Epithelial cell of prostate (primary cell): ENCODE measurements at regions not wholly inside any gene's neighbourhood (a gene's known extent, or its start where the extent isn't known, plus 50 kb on each side); places are given as distances from the start of the nearest gene placed in this dataset.

Experiments used
- DNase-seq: peaks from one replicate; pipeline ENCODE4 v3.0.0-alpha.2; 2011; ENCODE audit warnings: low read depth, low spot score
- H3K27ac ChIP-seq: fragments of 450-650 bp; 2 replicates; pipeline ENCODE4 v1.5.1; 2017; ENCODE audit warnings: mild to moderate bottlenecking

DNA sequence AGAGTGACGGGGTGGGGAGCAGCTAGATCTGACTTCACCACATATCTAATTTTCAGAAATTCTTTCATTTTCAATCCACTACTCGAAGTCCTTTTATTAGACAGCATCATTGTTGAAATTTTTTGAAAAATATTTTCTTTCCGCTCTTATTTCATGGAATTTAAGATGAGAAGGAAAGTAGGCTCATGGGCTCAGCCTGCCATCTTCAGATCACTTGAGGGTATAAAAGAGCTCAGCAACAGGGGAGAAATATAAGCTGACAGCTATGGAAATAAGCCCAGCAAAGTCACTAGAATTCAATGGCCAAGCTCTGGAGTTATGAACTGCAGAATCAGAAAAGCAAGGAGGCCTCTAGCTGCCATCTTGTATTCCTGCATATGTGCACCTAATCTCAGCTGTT, 389.1 kb downstream of the XPNPEP1 start:
- H3K27ac ChIP-seq: no peak overlapping the region
- DNase-seq: no peak

DNA sequence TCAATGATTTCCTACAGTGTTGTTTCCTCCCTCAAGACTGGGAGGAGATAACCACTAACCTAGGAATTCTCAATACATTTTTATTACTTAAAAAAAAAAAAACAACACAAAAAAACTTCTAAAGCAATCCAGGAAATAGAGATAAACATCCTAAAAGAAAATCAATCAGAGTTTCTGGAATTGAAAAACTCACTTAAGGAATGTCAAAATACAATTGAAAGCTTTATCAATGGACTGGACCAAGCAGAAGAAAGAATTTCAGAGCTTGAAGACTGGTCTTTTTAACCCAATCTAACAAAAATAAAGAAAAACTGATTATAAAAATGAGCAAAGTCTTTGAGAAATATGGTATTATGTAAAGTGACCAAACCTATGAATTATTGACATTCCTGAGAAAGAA, 394.1 kb downstream of the XPNPEP1 start:
- H3K27ac ChIP-seq: no peak overlapping the region
- no peak for DNase-seq

- no peak for DNase-seq
- no peak overlapping the region for H3K27ac ChIP-seq
Measured at GRCh38 chr10:109517748-109518147, 405.6 kb downstream of the XPNPEP1 start.

- no peak for DNase-seq
- no peak overlapping the region for H3K27ac ChIP-seq
Measured at GRCh38 chr10:109504401-109504800, 418.9 kb downstream of the XPNPEP1 start.

DNA sequence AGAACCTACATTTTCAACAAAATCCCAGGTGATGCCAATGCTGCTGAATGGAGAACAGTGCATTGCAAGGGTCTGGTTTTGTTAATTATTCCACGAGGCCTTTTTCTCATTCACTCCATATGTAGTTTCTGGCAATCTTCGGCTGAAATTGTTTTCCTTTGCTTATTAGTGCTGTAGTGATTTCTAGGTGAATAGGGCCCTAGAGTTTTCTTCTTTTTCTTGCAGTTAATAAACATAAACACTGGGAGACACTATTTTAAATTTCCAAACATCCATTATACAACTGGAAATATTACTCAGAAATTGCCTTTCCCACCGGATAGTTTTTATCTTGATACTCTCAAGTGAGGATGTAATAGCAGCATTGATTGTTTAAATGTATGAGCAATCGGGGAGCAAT, 435.6 kb downstream of the XPNPEP1 start:
- DNase-seq: no peak
- no peak overlapping the region for H3K27ac ChIP-seq

- DNase-seq: no peak
- H3K27ac ChIP-seq: no peak overlapping the region
Measured at GRCh38 chr10:109480836-109481235, 442.5 kb downstream of the XPNPEP1 start.

DNA sequence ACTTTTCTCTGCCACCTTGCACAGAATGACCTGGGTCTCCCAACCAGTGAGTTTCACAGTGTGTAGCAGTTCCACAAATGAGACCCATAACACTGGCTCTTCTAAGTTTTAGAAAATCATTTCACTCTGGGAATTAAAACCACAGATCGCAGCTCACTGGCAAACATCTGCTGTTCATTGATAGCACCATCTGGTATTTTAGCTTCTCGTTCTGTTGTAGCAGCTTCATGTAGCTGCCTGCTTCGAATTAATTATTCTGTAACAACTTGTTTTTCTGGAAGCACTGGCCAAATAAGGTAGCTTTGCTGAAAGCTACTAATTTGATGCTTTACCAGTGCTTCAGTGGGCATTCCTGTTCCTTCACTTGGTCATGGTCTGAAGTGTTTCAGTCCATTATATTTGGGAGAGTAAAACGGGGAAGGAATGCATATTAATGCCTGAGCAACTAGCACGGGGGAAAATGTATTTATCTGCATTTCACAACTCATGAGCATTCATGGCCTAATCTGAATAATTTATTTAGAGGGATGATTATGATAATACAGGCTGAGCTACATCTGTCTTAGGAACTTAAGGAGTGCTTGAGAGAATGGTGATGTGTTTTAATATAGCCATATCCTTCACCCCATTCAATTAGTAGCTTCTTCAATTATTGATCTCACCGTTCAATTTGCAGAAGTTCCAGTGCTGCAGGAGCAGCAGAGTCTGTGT, 447.4 kb downstream of the XPNPEP1 start:
- no peak for DNase-seq
- H3K27ac ChIP-seq: no peak overlapping the region

DNA sequence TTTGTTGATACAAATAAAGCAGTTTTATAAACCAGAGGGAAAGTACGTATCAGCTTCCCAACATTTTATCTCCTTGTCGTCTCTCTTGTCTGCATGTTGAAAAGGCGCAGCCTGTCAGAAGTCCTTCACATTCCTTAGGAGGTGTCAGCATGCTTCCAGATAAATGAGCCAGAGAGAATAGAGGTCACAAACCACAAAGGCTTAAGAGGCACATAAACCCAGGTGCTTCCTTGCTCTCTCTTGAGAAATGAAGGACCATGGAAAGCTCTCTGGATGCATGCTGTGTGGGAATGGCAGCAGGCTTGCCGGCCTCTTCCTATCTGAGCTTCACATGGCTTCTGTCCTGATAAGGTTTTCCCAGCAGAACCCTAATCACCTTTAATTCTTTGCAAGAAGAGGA, 448.5 kb downstream of the XPNPEP1 start:
- H3K27ac ChIP-seq: no peak overlapping the region
- DNase-seq: no peak

DNA sequence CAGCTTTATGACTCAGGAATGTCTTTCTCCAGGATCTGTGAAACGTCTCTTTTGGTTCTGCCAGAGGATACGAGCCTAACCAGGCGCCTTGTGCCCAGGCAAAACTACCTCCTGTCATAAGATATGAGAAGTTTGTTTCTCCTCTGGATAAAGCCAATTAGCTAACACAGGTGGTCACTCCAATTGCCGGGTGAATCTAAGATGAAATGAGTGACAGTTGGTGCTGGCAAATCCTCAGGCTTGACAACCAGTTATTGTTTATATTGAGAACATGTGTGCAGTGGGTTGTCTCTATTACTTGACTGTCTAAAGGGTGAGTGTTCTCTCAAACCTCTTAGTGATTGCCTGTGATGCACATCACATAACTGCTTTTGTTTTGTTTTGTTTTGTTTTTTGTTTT, 449.1 kb downstream of the XPNPEP1 start:
- no peak overlapping the region for H3K27ac ChIP-seq
- no peak for DNase-seq

GRCh38 chr10:109467551-109467950, 455.8 kb downstream of the XPNPEP1 start:
- no peak for DNase-seq
- H3K27ac ChIP-seq: no peak overlapping the region

DNA sequence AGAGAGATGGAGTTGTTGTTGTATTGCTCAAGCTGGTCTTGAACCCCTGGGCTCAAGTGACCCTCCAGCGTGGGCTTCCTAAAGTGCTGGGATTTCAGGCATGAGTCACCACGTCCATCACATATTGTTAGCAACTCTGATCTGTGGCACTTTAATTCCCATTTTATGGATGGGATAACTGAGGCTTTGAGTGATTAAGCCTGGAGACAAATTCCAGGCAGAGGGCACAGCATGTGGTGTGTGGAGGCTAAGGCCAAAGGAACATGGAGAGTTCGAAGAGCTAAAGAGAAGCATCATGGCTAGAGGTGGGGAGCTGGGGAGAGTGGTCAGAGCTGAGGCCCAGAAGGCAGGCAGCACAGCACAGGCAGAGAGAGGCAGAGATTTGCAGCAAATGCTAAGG, 458.4 kb downstream of the XPNPEP1 start:
- no peak for DNase-seq
- no peak overlapping the region for H3K27ac ChIP-seq

DNA sequence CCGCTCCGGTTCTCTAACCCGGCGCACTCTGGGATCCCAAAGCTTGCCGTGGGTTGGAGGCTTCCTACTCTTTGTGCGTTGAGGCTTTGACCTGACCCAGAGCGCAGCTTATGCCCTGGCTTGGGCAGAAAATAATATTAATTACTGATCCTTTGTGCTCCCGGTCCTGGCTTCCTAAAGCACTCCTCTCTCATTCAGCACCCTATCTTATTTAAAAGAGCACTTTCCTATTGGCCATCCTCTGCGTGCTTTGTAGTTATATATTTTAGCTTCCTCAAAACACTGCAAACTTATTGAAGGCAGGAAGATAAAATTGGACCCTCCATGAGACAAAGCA, 466.0 kb downstream of the XPNPEP1 start:
- H3K27ac ChIP-seq: no peak overlapping the region
- DNase-seq: no peak

DNA sequence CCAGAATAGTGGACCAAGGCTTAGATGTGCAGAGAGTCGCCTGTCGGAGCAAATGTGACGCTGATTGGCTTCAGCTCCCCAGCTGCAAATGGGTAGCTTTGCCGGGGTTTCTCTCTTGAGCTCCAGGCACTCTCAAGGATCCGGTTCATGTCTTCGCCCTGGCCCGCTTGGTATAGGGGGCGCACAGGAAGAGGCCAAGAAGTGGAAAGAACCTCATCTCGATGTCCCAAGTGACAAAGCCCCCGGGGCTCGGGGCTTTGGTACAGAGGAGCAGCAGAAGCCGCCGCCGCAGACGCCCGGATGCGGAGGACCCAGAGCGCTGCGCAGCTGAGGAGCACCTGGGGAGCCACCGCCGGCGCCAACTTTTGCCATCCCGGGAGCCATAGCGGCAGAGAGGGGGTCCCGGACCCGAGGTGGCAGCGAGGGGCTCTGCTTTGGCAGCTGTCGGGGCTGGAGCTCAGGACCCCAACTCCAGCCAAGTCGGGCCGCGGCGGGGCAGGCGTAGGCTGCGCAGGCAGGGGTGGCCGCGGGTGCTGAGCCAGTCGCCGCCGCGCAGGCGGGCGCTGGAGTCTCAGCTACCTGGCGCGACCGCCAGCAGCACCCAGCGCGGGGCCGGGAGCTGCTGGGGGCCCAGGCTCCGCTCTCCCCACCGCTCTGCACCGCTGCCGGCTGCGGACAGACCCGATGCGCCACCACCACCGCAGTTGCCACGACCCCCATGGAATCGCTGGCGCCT, 466.6 kb downstream of the XPNPEP1 start:
- no peak overlapping the region for H3K27ac ChIP-seq
- no peak for DNase-seq

DNA sequence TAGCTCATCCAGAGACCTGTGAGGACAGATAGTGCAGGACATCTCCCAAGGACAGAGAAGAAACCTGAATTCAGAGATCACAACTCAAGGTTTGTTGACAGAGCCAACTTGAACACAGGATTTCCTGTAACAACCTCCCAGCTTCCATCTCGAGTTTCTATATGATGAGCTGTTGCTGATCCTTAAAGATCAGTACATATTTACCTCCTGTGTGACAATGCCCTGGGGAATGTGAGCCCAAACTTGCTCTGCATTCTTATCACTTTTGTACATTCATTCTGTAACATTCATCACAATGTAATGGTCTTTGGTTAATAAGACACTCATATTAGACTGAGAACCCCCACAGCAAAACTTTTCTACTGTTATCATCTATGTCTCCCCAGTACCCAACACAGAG, 468.6 kb downstream of the XPNPEP1 start:
- DNase-seq: no peak
- no peak overlapping the region for H3K27ac ChIP-seq

DNA sequence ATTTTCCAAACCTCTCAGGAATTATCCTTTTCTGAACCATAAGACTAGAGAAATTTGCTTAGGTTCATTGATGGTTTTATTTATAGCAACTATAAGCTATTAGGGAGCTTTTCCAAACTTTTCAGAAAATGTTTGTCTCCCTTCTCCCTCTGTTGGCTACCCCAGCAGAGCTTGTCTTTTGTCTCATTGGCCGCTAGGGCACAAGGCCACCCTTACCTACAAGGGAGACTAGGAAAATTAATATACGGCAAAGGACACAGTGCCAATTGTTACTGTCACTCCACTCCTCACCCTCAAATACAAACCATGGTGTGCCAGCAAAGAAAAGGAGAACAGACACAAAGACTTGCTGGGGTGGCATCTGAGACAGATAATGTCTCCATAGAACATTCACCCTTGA, 471.4 kb downstream of the XPNPEP1 start:
- no peak for DNase-seq
- no peak overlapping the region for H3K27ac ChIP-seq

DNA sequence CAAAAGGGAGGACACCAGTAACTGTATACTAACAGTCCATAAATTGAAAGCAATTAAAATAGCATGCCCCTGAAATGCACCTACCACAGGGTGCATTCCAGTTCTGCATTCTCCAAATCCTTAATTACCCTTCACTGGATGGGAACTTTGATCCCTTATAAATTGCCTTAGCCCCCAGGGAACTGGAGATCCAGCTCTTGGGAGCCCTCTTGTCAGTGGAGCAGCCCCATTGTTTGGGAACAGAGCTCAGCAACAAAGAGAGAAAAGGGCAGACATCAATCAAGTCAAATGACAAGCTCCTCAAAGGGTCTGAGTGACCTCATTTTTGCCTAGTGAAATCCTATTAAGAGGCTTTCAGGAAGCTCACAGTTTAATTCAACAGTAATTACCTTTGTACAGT, 472.6 kb downstream of the XPNPEP1 start:
- no peak overlapping the region for H3K27ac ChIP-seq
- DNase-seq: no peak

DNA sequence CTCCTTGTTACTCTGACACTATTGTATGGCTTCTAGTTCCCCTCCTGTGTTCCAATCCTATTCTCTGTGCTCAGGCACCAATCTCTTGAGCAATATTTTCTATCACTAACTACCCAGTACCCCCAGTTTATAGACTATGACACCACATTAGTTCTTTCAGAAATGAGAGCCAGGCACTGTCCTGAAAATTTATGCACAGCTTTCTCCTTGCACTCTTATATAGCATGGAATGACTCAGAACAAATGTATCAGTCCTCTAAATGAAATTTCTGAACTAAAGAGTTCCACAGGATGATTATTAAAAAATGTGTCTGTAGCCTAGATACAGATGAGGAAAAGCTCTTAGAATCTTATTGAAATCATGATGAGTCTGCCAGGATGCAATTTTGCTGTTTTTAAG, 489.9 kb downstream of the XPNPEP1 start:
- DNase-seq: no peak
- no peak overlapping the region for H3K27ac ChIP-seq

DNA sequence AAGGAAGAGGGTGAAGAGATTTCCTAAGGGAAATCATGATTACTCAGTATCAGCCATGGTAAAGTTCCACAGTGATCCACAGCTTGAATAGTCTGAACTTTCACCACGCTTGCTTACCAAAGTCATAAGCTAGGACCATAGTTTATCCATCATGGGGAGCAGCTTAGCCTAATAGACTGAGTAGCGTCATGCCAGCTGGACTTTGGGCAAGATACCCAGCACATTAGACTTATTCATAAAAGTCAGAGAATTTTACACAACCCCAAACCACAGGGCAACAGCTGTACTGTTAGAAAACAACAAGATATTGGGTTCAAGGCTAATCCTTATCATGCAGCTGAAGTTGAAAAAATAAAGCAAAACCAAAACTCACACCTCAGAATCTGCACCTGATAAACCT, 491.0 kb downstream of the XPNPEP1 start:
- no peak overlapping the region for H3K27ac ChIP-seq
- DNase-seq: no peak

DNA sequence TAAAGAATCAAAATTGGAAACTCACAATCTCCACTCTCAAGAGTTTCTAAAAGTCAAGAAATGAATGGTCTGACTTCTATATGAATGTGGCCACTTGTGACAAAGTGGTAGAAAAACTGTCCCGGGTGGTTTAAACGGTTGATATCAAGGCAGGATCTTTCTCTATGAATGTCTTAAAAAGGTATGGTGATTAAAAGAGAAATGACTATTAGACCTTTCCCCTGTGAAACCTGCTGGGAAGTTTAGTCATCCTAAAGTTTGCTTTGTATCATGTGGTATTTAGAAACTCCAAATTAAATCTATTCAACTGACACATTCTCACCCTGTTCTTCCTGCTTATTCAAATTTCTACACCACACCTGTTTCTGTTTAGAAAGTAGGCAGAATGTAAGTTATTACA, 492.5 kb downstream of the XPNPEP1 start:
- DNase-seq: no peak
- H3K27ac ChIP-seq: no peak overlapping the region

DNA sequence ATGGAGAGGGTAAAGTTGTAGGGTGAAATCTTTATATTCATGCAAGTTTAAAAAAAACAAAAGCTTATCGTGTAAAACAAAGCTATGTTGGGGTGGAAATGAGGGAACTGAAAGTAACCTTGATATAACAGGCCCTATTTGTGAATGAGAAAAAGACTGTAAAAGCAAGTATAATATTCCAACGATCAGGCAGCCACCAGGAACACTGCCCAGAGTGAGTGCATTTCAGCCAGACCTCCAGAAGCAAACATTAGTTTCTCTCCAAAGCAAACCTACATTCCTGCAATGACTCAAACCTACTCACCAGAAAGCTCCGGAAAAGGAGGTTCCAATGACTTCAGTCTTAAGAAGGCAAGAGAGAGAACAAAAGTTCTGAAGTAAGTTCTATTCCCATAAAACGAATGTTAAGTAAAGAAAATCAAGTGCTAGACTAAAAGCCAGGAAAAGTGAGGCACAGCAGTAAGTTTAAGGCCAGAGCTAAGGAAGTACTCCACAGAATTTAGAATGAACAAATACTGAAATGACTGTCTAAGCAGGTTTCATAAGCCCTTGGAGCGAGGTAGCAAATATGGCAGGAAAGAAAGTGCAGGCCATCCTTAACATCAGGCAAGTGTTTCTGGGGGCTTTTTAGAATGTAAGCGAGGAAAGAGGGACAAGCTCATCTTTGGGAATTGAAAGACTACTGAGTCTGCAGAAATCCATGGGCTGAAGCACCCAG, 493.1 kb downstream of the XPNPEP1 start:
- H3K27ac ChIP-seq: no peak overlapping the region
- no peak for DNase-seq

GRCh38 chr10:109428775-109429491, 494.4 kb downstream of the XPNPEP1 start:
- H3K27ac ChIP-seq: no peak overlapping the region
- no peak for DNase-seq
